ENCODE measurements at regions not wholly inside any gene's neighbourhood (a gene's known extent, or its start where the extent isn't known, plus 50 kb on each side); places are given as distances from the start of the nearest gene placed in this dataset.

- Histone ChIP-seq H3K36me3 (no peaks in the 10 kb centered on the region), H3K9me3 (no peaks in the 10 kb centered on the region), H3K4me1 (ENCODE audit: control insufficient read depth in 1 of 2, low read depth in 2 of 2) (no peaks in the 10 kb centered on the region), H3K27ac (no peak overlapping the region), H3K27me3 (replicated peaks; ENCODE audit: insufficient read depth) (no peaks in the 10 kb centered on the region), H3K4me3 (no peak overlapping the region)
- no peak for TF ChIP-seq CTCF (IDR thresholded peaks at IDR 0.05)
- no peak for DNase-seq (ENCODE audit: low spot score)
- no peak for ATAC-seq (ENCODE audit: insufficient number of reproducible peaks, low FRiP score, low read depth)
Observed at GRCh38 chrX:41002026-41002425, 83.2 kb upstream of the USP9X start.

GRCh38 chrX:41003506-41004270 is 81.6 kb upstream of the USP9X start:
- H3K4me3 ChIP-seq, result no peak overlapping the region
- TF ChIP-seq CTCF (IDR thresholded peaks at IDR 0.05), result no peak
- H3K27me3 ChIP-seq (replicated peaks; ENCODE audit: insufficient read depth), result no peaks in the 10 kb centered on the region
- H3K27ac ChIP-seq, result no peak overlapping the region
- no peaks in the 10 kb centered on the region for H3K36me3 ChIP-seq
- no peaks in the 10 kb centered on the region for H3K4me1 ChIP-seq (ENCODE audit: control insufficient read depth in 1 of 2, low read depth in 2 of 2)
- H3K9me3 ChIP-seq, result no peaks in the 10 kb centered on the region
- no peak for ATAC-seq (ENCODE audit: insufficient number of reproducible peaks, low FRiP score, low read depth)
- DNase-seq (ENCODE audit: low spot score), result no peak

GRCh38 chrX:41005445-41005992 is 79.7 kb upstream of the USP9X start:
- no peak for TF ChIP-seq CTCF (IDR thresholded peaks at IDR 0.05)
- H3K4me1 ChIP-seq (ENCODE audit: control insufficient read depth in 1 of 2, low read depth in 2 of 2), result no peaks in the 10 kb centered on the region
- no peaks in the 10 kb centered on the region for H3K36me3 ChIP-seq
- no peaks in the 10 kb centered on the region for H3K9me3 ChIP-seq
- no peak overlapping the region for H3K4me3 ChIP-seq
- H3K27me3 ChIP-seq (replicated peaks; ENCODE audit: insufficient read depth), result no peaks in the 10 kb centered on the region
- no peak for DNase-seq (ENCODE audit: low spot score)
- no peak for ATAC-seq (ENCODE audit: insufficient number of reproducible peaks, low FRiP score, low read depth)
- H3K27ac ChIP-seq, result no peak overlapping the region

- H3K9me3 ChIP-seq, result no peaks in the 10 kb centered on the region
- H3K4me3 ChIP-seq, result peak overlapping the region; percentile 70
- no peaks in the 10 kb centered on the region for H3K27me3 ChIP-seq (replicated peaks; ENCODE audit: insufficient read depth)
- H3K36me3 ChIP-seq, result no peaks in the 10 kb centered on the region
- no peaks in the 10 kb centered on the region for H3K4me1 ChIP-seq (ENCODE audit: control insufficient read depth in 1 of 2, low read depth in 2 of 2)
- ATAC-seq (ENCODE audit: insufficient number of reproducible peaks, low FRiP score, low read depth) (peak; percentile 79), DNase-seq (ENCODE audit: low spot score) (peak; percentile 50)
- H3K27ac ChIP-seq, result peak overlapping the region; percentile 65 to 85
- no peak for TF ChIP-seq CTCF (IDR thresholded peaks at IDR 0.05)
Observed at GRCh38 chrX:41009850-41010846, 75.1 kb upstream of the USP9X start.
